ENCODE measurements at regions not wholly inside any gene's neighbourhood (a gene's known extent, or its start where the extent isn't known, plus 50 kb on each side); places are given as distances from the start of the nearest gene placed in this dataset.
"Not testable (repeated sequence)": the region's sequence is repeated elsewhere in the genome, so short reads cannot be mapped to it uniquely, and the experiment has no call there.

DNA sequence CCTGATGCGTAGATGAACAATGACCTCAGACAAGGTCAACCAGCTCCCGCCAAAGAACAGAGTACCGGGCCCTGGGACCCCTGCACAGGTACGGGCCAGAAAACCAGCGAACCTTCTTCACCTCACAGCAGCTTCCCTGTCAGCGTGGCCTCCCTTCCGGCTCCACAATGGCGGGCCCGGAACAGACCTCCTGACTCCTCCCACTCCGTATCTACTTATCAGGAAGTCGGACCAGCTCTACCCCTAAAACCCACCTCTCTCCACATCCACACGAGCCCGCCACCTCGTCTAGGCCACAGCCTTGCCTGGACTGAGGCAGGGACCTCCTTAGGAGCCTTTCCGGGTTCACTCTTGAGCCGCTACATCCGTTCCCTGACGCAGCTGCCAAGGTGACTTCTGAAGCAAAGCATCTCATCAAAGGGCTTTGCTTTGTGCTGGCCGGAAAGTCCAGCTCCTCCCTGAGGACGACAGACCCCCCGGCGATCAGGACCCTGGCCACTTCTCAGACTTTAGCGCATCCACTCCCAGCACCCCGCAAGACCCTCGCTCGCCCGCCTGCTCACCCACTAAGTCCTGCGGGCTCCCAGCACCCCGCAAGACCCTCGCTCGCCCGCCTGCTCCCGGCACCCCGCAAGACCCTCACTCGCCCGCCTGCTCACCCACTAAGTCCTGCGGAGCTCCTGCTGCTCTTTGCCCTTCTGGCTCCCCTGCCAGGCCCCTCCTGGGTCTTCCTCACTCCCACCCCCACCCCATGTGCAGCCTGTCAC, 308.3 kb upstream of the FOXQ1 start:
- Mint-ChIP-seq H3K9me3 (no peaks in the 10 kb centered on the region), H3K27me3 (peaks cover 2% of the 10 kb centered on the region), H3K4me3 (no peak overlapping the region), H3K27ac (no peak overlapping the region), H3K36me3 (ENCODE audit: low read depth) (no peaks in the 10 kb centered on the region), H3K4me1 (no peaks in the 10 kb centered on the region)
- DNase-seq: no peak
- intact Hi-C loops (cut with micrococcal nuclease): no loop called here

DNA sequence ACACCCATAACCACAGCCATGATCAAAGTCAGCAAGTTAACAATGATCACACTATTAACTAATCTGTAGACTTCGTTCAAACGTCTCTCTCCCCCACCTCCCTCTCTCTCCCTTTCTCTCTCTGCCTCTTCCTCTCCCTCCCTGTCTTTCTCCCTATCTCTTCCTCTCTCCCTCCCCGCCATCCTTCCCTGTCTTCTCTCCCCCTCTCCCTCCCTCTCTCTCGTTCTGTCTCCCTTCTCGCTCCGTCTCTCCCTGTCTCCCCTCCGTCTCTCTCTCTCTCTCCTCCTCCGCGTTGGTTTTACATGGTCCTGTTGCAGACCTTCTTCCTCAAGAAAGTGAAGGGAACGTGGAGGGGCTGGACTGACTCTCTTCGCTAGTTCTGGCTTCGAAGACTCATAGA, 308.9 kb upstream of the FOXQ1 start:
- DNase-seq: no peak
- H3K27me3 Mint-ChIP-seq: peaks cover 2% of the 10 kb centered on the region
- H3K9me3 Mint-ChIP-seq: no peaks in the 10 kb centered on the region
- intact Hi-C loops (cut with micrococcal nuclease): no loop called here
- H3K4me1 Mint-ChIP-seq: no peaks in the 10 kb centered on the region
- no peak overlapping the region for H3K27ac Mint-ChIP-seq
- H3K36me3 Mint-ChIP-seq (ENCODE audit: low read depth): no peaks in the 10 kb centered on the region
- no peak overlapping the region for H3K4me3 Mint-ChIP-seq

DNA sequence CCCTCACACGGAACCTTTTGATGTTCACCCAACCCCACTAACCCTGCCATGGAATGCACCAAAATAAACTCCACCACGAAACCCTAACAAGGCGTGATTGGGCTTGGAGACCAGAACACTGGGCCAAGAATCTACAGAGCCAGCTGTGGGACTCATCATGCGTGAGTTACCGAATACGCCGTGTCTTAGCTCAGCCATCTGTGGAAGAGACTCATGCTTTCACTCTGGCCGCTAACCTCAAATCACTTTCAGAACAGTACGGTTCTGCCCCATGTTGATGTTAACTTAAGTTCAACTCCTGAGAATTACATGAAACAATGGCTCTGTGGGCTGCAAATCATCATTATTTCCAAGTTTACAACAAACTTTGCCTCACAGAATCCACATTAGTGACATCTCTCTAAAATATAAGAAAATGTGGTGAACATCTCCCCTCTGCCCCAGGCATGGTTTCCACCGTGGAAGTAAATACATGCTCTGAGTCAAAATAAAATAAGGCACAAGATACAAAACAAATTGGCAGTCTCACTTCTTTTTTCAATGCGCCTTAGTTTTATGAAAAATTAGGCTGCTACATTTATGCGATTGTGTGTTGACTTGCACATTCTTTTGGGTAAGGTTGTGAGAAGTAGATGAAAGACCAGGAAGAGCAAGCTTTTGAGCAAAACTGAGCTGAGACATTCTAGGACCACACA, 308.9 kb upstream of the EXOC2 start:
- H3K9me3 Mint-ChIP-seq: no peaks in the 10 kb centered on the region
- no peaks in the 10 kb centered on the region for H3K4me1 Mint-ChIP-seq
- DNase-seq: no peak
- H3K36me3 Mint-ChIP-seq (ENCODE audit: low read depth): no peaks in the 10 kb centered on the region
- no peak overlapping the region for H3K27ac Mint-ChIP-seq
- H3K4me3 Mint-ChIP-seq: no peak overlapping the region
- H3K27me3 Mint-ChIP-seq: peaks cover 5% of the 10 kb centered on the region
- intact Hi-C loops (cut with micrococcal nuclease): no loop called here

DNA sequence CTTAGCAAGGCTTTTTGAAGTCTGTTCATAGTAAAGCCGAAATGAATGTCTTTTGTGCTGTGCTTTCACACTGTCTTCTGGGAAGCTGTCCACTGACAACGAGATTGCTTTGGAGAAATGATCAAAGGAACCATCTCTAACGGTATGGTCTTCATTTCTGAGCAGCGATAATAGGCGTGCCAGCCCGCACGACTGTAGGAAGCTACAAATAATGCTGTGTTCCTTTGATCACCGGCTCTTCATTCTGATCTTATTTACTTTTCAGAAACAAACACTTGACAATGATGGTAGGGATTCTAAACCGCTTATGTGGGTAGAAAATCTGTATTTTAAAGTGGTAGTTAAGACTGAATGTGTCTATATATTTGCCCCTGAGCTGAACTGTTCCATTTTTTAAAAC, 306.6 kb upstream of the EXOC2 start:
- intact Hi-C loops (cut with micrococcal nuclease): no loop called here
- Mint-ChIP-seq H3K9me3 (no peaks in the 10 kb centered on the region), H3K36me3 (ENCODE audit: low read depth) (no peaks in the 10 kb centered on the region), H3K27ac (no peak overlapping the region), H3K4me1 (no peaks in the 10 kb centered on the region), H3K4me3 (no peak overlapping the region), H3K27me3 (peaks cover 3% of the 10 kb centered on the region)
- no peak for DNase-seq

DNA sequence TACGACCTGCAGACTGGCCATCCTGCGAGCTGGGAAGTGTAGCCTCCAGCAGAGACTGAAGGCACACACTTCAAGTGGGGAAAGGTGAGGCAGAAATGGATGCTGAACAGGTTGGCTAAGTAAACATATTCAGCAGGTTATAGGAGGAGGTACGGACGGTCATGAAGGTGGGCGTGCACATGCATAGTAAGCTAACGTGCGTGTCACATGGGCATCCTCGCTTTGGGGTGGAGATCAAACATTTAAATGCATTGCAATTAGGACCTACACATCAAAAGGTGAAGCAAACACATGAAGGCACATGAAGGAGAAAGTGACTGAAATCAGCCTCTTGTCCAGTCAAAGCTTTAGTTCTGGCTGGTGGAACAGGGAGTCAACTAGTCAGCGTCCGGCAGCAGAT, 305.6 kb upstream of the EXOC2 start:
- no peak overlapping the region for H3K4me3 Mint-ChIP-seq
- H3K27me3 Mint-ChIP-seq: peaks cover 3% of the 10 kb centered on the region
- DNase-seq: no peak
- H3K27ac Mint-ChIP-seq: no peak overlapping the region
- intact Hi-C loops (cut with micrococcal nuclease): no loop called here
- H3K9me3 Mint-ChIP-seq: no peaks in the 10 kb centered on the region
- H3K4me1 Mint-ChIP-seq: no peaks in the 10 kb centered on the region
- no peaks in the 10 kb centered on the region for H3K36me3 Mint-ChIP-seq (ENCODE audit: low read depth)

DNA sequence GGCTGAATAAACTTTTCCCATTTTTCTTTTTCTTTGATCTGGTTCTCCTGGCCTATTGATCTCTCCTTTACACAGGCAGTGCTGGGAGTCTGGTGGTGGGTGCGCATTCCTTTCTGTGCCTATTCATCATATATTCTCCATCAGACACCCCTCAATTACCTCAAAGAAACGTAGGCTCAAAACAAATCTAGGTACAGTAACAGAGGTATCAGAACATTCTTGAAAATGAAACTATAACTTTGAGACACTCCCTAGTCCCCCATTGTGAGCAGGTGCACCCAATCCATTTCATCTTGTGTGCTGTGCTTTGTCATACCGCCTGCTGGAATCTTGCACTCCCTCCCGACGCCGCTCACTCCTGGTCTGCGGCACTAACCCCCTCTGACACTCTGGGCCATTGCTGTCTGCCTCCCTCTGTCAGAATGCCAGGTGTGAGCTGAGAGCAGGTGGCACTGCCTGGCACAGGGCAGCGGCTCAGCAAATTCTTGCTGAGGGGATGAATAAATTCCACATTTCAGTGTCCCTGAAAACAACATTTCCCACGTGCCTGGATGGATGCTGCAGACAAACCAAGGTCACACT, 303.4 kb upstream of the EXOC2 start:
- Mint-ChIP-seq H3K36me3 (ENCODE audit: low read depth) (no peaks in the 10 kb centered on the region), H3K27me3 (peaks cover 10% of the 10 kb centered on the region), H3K27ac (no peak overlapping the region), H3K9me3 (no peaks in the 10 kb centered on the region), H3K4me1 (no peaks in the 10 kb centered on the region), H3K4me3 (no peak overlapping the region)
- DNase-seq: no peak
- intact Hi-C loops (cut with micrococcal nuclease): no loop called here

DNA sequence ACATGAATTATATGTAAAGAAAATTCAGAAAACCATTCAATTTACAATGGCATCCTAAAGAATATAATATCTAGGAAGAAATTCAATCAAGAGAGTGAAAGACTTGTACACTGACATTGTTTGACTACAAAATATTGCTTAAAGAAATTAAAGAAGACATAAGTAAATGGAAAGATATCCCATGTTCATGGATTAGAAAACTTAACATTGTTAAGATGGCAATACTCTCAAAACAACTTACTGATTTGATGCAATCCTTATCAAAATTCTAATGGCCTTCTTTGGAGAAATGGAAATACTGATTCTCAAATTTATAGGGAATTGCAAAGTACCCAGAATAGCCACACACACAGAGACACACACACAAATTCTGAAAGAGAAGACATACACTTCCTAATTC, 298.3 kb upstream of the EXOC2 start:
- Mint-ChIP-seq H3K4me3 (no peak overlapping the region), H3K27ac (no peak overlapping the region), H3K9me3 (no peaks in the 10 kb centered on the region), H3K36me3 (ENCODE audit: low read depth) (no peaks in the 10 kb centered on the region), H3K4me1 (no peaks in the 10 kb centered on the region), H3K27me3 (peaks cover 17% of the 10 kb centered on the region)
- no peak for DNase-seq
- intact Hi-C loops (cut with micrococcal nuclease): no loop called here

DNA sequence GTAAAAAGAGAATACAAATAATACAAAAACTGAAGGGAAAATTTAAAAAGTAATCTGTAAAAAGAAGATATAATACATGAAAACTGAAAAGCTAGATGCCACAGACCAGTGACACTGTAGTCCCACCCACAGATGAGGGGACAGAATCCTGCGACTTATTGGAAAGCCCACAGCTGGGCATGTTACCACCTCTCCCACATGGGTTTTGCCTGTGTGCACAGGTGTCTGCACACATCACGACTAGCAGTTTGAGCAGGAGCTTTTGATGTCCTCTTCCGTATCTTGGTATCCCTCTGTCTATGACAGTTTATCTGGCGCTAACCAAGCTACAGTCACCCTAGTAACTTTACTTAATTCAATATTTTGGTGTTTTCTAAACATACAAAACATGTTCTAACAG, 291.1 kb upstream of the EXOC2 start:
- Mint-ChIP-seq H3K4me1 (no peaks in the 10 kb centered on the region), H3K27ac (no peak overlapping the region), H3K27me3 (peaks cover 16% of the 10 kb centered on the region), H3K9me3 (no peaks in the 10 kb centered on the region), H3K4me3 (no peak overlapping the region), H3K36me3 (ENCODE audit: low read depth) (no peaks in the 10 kb centered on the region)
- intact Hi-C loops (cut with micrococcal nuclease): no loop called here
- DNase-seq: no peak

DNA sequence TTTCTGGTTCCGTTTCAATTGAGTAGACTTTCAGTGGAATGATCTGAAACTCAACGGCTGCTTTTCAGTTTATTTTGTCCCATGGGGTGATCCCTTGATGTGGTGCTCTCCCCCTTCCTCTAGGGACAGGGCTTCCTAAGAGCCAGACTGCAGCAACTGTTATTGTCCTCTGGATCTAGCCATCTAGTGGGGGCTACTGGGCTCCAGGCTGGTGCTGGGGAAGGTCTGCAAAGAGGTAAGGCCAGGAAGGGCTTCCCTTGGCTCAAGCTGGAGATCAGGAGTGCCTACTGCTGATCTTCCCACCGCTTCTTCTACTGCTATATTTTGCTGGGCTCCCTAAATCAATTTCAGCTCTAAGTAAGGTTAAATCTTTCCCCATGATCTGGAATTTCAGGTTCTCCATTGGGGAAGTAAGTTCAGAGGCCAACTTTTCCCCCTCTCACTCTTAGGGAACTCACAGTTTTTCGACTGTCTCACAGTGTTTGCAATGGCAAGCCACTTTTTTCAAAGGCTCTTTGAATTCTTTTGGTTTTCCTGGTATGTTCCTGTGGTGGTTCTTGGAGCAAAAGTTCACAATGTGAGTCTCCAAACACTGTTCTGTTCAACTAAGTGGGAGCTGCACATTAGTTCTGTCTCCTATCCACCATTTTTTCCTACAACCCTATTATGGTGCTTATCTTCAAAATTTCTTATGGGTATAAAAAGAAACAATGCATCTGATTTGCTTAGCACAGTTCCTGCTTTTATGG, 286.2 kb upstream of the EXOC2 start:
- H3K4me1 Mint-ChIP-seq: no peaks in the 10 kb centered on the region
- no peak for DNase-seq
- no peak overlapping the region for H3K27ac Mint-ChIP-seq
- intact Hi-C loops (cut with micrococcal nuclease): no loop called here
- peaks cover 8% of the 10 kb centered on the region for H3K9me3 Mint-ChIP-seq
- peaks cover 16% of the 10 kb centered on the region for H3K27me3 Mint-ChIP-seq
- no peaks in the 10 kb centered on the region for H3K36me3 Mint-ChIP-seq (ENCODE audit: low read depth)
- no peak overlapping the region for H3K4me3 Mint-ChIP-seq

DNA sequence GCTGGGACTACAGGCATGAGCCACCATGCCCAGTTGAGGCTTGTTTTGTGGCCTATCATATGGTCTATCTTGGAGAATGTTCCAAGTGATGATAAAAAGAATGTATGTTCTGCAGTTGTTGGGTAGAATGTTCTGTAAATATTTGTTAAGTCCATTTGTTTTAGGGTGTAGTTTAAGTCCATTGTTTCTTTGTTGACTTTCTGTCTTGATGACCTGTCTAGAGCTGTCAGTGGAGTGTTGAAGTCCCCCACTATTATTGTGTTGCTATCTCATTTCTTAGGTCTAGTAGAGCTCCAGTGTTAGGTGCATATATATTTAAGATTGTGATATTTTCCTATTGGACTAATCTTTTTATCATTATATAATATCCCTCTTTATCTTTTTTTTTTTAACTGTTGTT, 284.3 kb upstream of the EXOC2 start:
- H3K27ac Mint-ChIP-seq; H3K9me3 Mint-ChIP-seq; intact Hi-C loops (cut with micrococcal nuclease); H3K4me1 Mint-ChIP-seq; H3K36me3 Mint-ChIP-seq (ENCODE audit: low read depth); H3K4me3 Mint-ChIP-seq; DNase-seq: not testable (repeated sequence)
- H3K27me3 Mint-ChIP-seq: peaks cover 16% of the 10 kb centered on the region

DNA sequence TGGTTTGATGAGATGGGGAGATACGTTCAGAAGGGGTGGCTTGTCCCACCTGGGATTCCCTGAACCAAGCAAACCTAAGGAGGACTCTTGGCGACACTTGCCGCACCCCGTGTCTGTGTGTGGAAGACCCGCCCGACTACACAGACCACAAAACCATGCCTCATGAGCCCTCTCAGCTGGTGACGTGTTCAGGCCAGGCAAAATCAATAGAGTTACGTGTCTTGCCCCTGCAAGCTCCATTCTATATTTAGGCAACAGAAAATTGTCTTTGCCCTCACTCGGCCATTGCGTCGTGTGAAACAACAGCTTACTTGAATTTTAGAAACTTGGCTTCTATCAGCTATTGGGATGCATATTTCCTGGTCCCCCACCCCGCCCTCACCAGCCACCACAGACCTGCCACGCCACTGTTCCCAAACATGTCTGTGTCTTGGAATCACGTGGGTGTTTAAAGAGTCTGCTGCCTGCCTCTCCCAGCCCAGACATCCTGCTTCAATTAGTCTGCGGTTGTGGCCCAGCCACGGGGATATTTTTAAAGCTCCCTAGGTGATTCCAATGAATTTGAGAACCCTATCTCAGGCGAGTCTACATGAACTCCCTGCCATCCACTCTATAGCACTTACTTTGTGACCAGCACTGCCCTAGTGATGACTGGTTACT, 279.2 kb upstream of the EXOC2 start:
- H3K4me1 Mint-ChIP-seq: no peaks in the 10 kb centered on the region
- H3K36me3 Mint-ChIP-seq (ENCODE audit: low read depth): no peaks in the 10 kb centered on the region
- intact Hi-C loops (cut with micrococcal nuclease): no loop called here
- no peak overlapping the region for H3K27ac Mint-ChIP-seq
- H3K4me3 Mint-ChIP-seq: no peak overlapping the region
- H3K27me3 Mint-ChIP-seq: peaks cover 3% of the 10 kb centered on the region
- DNase-seq: no peak
- peaks cover 8% of the 10 kb centered on the region for H3K9me3 Mint-ChIP-seq

DNA sequence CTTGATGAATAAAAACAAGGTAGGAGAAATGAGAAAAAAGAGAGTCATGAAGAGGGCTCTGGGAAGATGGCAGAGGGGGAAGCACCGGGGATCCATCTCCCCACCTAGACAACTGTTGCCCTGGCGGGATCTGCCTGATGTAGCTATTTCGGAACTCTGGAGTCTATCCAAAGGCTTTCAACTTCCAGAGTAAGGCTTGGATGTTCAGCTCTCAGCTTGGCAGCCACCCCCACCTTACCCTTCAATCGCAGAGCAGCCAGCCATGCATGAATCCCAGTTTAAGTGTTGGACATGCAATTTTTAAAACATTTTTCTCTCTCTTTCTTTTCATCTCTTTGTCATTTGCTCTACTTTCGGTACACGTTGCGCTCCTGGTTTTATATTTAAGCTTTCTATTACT, 275.9 kb upstream of the EXOC2 start:
- no peaks in the 10 kb centered on the region for H3K9me3 Mint-ChIP-seq
- H3K4me1 Mint-ChIP-seq: no peaks in the 10 kb centered on the region
- H3K27me3 Mint-ChIP-seq: peaks cover 7% of the 10 kb centered on the region
- H3K27ac Mint-ChIP-seq: no peak overlapping the region
- H3K4me3 Mint-ChIP-seq: no peak overlapping the region
- DNase-seq: no peak
- no peaks in the 10 kb centered on the region for H3K36me3 Mint-ChIP-seq (ENCODE audit: low read depth)
- intact Hi-C loops (cut with micrococcal nuclease): no loop called here

DNA sequence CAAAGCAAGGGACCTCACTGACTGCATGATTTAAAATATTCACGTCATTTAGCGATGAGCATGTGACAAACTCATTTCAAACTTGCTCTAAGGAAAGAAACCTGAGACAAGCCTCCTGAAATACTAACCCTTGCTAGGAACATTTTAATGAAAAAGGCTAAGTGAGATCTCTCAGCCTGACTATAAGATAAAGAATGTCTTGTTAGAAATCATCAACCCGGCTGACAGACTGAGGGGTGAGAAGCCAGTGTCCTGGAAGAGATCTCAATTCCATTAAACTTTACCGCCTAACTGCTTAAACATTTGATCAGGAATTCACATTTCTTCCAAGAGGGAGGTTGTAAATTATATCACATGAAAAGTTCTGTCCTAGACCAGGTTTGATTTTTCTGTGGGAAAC, 274.8 kb upstream of the EXOC2 start:
- DNase-seq: no peak
- Mint-ChIP-seq H3K27ac (no peak overlapping the region), H3K4me1 (no peaks in the 10 kb centered on the region), H3K36me3 (ENCODE audit: low read depth) (no peaks in the 10 kb centered on the region), H3K9me3 (no peaks in the 10 kb centered on the region), H3K4me3 (no peak overlapping the region), H3K27me3 (peaks cover 7% of the 10 kb centered on the region)
- intact Hi-C loops (cut with micrococcal nuclease): no loop called here

DNA sequence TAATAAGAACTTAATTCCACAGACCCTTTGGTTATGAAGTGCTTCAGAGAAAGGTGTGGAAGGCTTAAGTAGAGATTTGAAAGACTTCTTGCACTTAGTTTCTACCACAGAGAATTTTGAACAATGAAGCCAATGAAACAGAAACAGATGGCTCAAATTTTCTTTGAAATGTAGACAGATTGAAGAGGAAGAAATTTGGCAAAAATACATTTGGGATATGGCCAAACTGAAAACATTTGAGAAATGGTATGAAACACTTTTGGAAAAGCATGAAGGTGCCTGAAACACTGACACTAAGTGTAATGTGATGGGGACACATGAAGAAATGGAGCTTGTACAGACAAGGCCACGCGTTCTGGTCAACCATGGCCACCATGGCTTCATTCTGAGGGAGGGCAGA, 272.4 kb upstream of the EXOC2 start:
- intact Hi-C loops (cut with micrococcal nuclease): no loop called here
- Mint-ChIP-seq H3K9me3 (no peaks in the 10 kb centered on the region), H3K36me3 (ENCODE audit: low read depth) (no peaks in the 10 kb centered on the region), H3K4me1 (no peaks in the 10 kb centered on the region), H3K4me3 (no peak overlapping the region), H3K27ac (no peak overlapping the region), H3K27me3 (peaks cover 12% of the 10 kb centered on the region)
- no peak for DNase-seq

Data from activated CD4-positive, alpha-beta T cell treated with anti-CD3 and anti-CD28 coated beads, Interleukin-2, amount 10 ng/mL, durations not matched to agents 24 days and 14 days (primary cell).